ENCODE measurements at regions not wholly inside any gene's neighbourhood (a gene's known extent, or its start where the extent isn't known, plus 50 kb on each side); places are given as distances from the start of the nearest gene placed in this dataset.
A peak's percentile ranks its signal among the peaks of the same experiment; 100 is the strongest.
"Not testable (repeated sequence)": the region's sequence is repeated elsewhere in the genome, so short reads cannot be mapped to it uniquely, and the experiment has no call there.

DNA sequence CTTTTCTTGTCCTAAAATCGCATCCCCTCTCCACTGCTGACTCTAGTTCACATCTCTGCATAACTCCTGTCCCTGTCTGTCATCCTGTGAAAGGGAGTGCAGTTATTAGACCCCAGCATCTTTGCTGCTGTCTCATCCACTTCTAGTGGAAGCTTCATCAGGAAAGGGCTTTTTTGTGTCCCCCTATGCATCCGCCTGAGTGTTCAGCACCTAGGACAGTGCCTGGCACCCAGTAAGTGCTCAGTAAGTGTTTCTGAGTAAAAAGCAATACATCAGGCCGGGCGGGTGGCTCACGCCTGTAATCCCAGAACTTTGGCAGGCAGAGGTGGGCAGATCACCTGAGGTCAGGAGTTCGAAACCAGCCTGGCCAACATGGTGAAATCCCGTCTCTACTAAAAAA, 211.8 kb upstream of the FOXK1 start:
- Histone ChIP-seq H3K4me3 (ENCODE audit: low read length) (no peak overlapping the region), H3K36me3 (ENCODE audit: control insufficient read depth, low read length) (no peaks in the 10 kb centered on the region), H3K27me3 (ENCODE audit: control insufficient read depth, low read length) (no peaks in the 10 kb centered on the region), H4K20me1 (ENCODE audit: control insufficient read depth, insufficient read depth, low read depth, low read length) (no peaks in the 10 kb centered on the region), H3K4me1 (ENCODE audit: control insufficient read depth, low read length) (no peaks in the 10 kb centered on the region), H3K9me3 (ENCODE audit: control insufficient read depth, insufficient read depth, low read length) (no peaks in the 10 kb centered on the region), H3K9me2 (replicated peaks; ENCODE audit: control insufficient read depth, low read length) (no peaks in the 10 kb centered on the region), H3F3A (ENCODE audit: control insufficient read depth, insufficient read depth) (no peaks in the 10 kb centered on the region), H3K79me2 (ENCODE audit: control insufficient read depth, low read length) (no peaks in the 10 kb centered on the region), H3K27ac (ENCODE audit: low read depth, low read length) (no peak overlapping the region), H3K4me2 (ENCODE audit: low read length) (no peak overlapping the region)
- TF ChIP-seq, protein P1, sequence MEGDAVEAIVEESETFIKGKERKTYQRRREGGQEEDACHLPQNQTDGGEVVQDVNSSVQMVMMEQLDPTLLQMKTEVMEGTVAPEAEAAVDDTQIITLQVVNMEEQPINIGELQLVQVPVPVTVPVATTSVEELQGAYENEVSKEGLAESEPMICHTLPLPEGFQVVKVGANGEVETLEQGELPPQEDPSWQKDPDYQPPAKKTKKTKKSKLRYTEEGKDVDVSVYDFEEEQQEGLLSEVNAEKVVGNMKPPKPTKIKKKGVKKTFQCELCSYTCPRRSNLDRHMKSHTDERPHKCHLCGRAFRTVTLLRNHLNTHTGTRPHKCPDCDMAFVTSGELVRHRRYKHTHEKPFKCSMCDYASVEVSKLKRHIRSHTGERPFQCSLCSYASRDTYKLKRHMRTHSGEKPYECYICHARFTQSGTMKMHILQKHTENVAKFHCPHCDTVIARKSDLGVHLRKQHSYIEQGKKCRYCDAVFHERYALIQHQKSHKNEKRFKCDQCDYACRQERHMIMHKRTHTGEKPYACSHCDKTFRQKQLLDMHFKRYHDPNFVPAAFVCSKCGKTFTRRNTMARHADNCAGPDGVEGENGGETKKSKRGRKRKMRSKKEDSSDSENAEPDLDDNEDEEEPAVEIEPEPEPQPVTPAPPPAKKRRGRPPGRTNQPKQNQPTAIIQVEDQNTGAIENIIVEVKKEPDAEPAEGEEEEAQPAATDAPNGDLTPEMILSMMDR (IDR thresholded peaks at IDR 0.05; ENCODE audit: low read depth, low read length, poor library complexity, severe bottlenecking): no peak
- no peak for TF ChIP-seq EZH2phosphoT487 (IDR thresholded peaks at IDR 0.05; ENCODE audit: borderline replicate concordance, low read length)

GRCh38 chr7:4472728-4473127, 209.4 kb upstream of the FOXK1 start:
- Histone ChIP-seq H4K20me1 (ENCODE audit: control insufficient read depth, insufficient read depth, low read depth, low read length) (no peaks in the 10 kb centered on the region), H3K79me2 (ENCODE audit: control insufficient read depth, low read length) (no peaks in the 10 kb centered on the region), H3F3A (ENCODE audit: control insufficient read depth, insufficient read depth) (no peaks in the 10 kb centered on the region), H3K4me1 (ENCODE audit: control insufficient read depth, low read length) (no peaks in the 10 kb centered on the region), H3K27me3 (ENCODE audit: control insufficient read depth, low read length) (no peaks in the 10 kb centered on the region), H3K4me3 (ENCODE audit: low read length) (no peak overlapping the region), H3K4me2 (ENCODE audit: low read length) (no peak overlapping the region), H3K9me2 (replicated peaks; ENCODE audit: control insufficient read depth, low read length) (no peaks in the 10 kb centered on the region), H3K27ac (ENCODE audit: low read depth, low read length) (no peak overlapping the region), H3K36me3 (ENCODE audit: control insufficient read depth, low read length) (no peaks in the 10 kb centered on the region), H3K9me3 (ENCODE audit: control insufficient read depth, insufficient read depth, low read length) (no peaks in the 10 kb centered on the region)
- no peak for TF ChIP-seq EZH2phosphoT487 (IDR thresholded peaks at IDR 0.05; ENCODE audit: borderline replicate concordance, low read length)
- TF ChIP-seq, protein P1 (IDR thresholded peaks at IDR 0.05; ENCODE audit: low read depth, low read length, poor library complexity, severe bottlenecking): no peak

DNA sequence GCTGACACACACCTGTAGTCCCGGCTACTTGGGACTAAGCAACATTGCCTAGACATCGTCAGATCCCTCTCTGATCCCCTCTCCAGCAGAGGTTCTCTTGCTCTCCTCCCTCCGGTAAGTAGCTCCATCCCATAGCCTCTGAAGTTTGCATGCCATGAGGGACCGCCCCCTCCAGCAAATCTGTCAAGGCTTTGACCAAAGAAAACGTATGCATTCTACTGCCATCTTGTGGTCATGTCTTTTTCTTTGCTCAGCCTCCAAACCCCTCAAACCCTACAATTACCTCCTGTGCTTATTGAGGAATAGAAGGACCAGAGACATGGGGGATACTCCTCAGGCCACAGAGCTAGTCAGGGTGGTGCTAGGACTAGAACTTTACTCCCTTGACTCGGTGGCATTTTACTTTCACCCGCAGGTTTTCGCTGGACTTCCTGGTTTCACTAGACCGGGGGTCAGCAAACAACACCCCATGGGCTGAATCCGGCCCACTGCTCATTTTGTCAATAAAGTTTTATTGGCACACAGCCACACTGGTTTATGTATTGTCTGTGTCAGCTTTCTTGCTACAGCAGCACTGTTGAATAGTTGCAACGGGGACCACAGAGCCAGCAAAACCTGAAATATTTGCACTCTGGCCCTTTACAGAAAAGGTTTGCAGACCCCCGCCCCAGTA, 202.6 kb upstream of the FOXK1 start:
- Histone ChIP-seq H3K27ac (ENCODE audit: low read depth, low read length) (no peak overlapping the region), H3K4me1 (ENCODE audit: control insufficient read depth, low read length) (no peaks in the 10 kb centered on the region), H4K20me1 (ENCODE audit: control insufficient read depth, insufficient read depth, low read depth, low read length) (no peaks in the 10 kb centered on the region), H3K4me3 (ENCODE audit: low read length) (no peak overlapping the region), H3K9me2 (replicated peaks; ENCODE audit: control insufficient read depth, low read length) (no peaks in the 10 kb centered on the region), H3K27me3 (ENCODE audit: control insufficient read depth, low read length) (no peaks in the 10 kb centered on the region), H3F3A (ENCODE audit: control insufficient read depth, insufficient read depth) (no peaks in the 10 kb centered on the region), H3K9me3 (ENCODE audit: control insufficient read depth, insufficient read depth, low read length) (peaks cover 4% of the 10 kb centered on the region; the same call in 1 of the 2 replicates), H3K36me3 (ENCODE audit: control insufficient read depth, low read length) (no peaks in the 10 kb centered on the region), H3K4me2 (ENCODE audit: low read length) (no peak overlapping the region), H3K79me2 (ENCODE audit: control insufficient read depth, low read length) (no peaks in the 10 kb centered on the region)
- TF ChIP-seq, protein P1 (IDR thresholded peaks at IDR 0.05; ENCODE audit: low read depth, low read length, poor library complexity, severe bottlenecking): peak; percentile 75
- no peak for TF ChIP-seq EZH2phosphoT487 (IDR thresholded peaks at IDR 0.05; ENCODE audit: borderline replicate concordance, low read length)

DNA sequence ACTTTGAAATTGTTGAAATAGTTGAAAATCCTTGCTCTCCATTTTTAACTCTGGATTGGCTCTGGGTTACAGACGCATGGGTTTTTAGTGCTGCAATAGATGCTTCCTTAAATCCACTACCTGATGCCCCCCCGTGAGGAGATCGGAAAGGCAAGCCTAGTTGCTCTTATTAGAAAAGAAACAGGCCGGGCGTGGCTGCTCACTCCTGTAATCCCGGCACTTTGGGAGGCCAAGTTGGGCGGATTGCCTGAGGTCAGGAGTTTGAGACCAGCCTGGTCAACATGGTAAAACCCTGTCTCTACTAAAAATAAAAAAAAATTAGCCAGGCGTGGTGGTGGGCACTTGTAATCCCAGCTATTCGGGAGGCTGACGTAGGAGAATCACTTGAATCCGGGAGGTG, 202.0 kb upstream of the FOXK1 start:
- not testable (repeated sequence) for H3K27ac ChIP-seq (ENCODE audit: low read depth, low read length); H3K4me1 ChIP-seq (ENCODE audit: control insufficient read depth, low read length); H3K4me2 ChIP-seq (ENCODE audit: low read length); H3K79me2 ChIP-seq (ENCODE audit: control insufficient read depth, low read length); H3F3A ChIP-seq (ENCODE audit: control insufficient read depth, insufficient read depth); H3K9me3 ChIP-seq (ENCODE audit: control insufficient read depth, insufficient read depth, low read length); H3K4me3 ChIP-seq (ENCODE audit: low read length); H3K27me3 ChIP-seq (ENCODE audit: control insufficient read depth, low read length); H4K20me1 ChIP-seq (ENCODE audit: control insufficient read depth, insufficient read depth, low read depth, low read length); H3K9me2 ChIP-seq (replicated peaks; ENCODE audit: control insufficient read depth, low read length); H3K36me3 ChIP-seq (ENCODE audit: control insufficient read depth, low read length)

Measured in DOHH2 (cell line).